WTC11 (cell line): ENCODE measurements at regions not wholly inside any gene's neighbourhood (a gene's known extent, or its start where the extent isn't known, plus 50 kb on each side); places are given as distances from the start of the nearest gene placed in this dataset.

Experiments
- ATAC-seq: fragments of 200-7000 bp; cut with Tn5 transposase; 2 replicates; pipeline ENCODE4 v1.10.0; 2021; ENCODE audit warnings: mild to moderate bottlenecking, moderate library complexity
- CTCF ChIA-PET: fragments of 300-600 bp; sonication (Branson Sonifier 250); formaldehyde crosslinking; loops from one replicate; lab custom pipeline; 2021; ENCODE audit warnings: antibody characterized with exemption; lab: Charles Lee
- POLR2A ChIA-PET: fragments of 350-600 bp; sonication (Branson Sonifier 250); formaldehyde crosslinking; loops from one replicate; lab custom pipeline; 2021; ENCODE audit warnings: antibody characterized with exemption; lab: Charles Lee
- DNase-seq: peaks from one replicate; pipeline ENCODE4 v3.0.0; 2021; ENCODE audit warnings: low spot score
- H3K27ac Mint-ChIP-seq: 2 replicates; pipeline ENCODE4 v1.8.0; 2021; ENCODE audit warnings: mixed read lengths
- H3K27me3 Mint-ChIP-seq: 2 replicates; pipeline ENCODE4 v1.8.0; 2021; ENCODE audit warnings: low read depth, mild to moderate bottlenecking, moderate library complexity, mixed read lengths
- H3K36me3 Mint-ChIP-seq: 2 replicates; pipeline ENCODE4 v1.8.0; 2021; ENCODE audit warnings: mixed read lengths
- H3K4me1 Mint-ChIP-seq: 2 replicates; pipeline ENCODE4 v1.8.0; 2022; ENCODE audit warnings: mixed read lengths
- H3K4me3 Mint-ChIP-seq: 2 replicates; pipeline ENCODE4 v1.8.0; 2021; ENCODE audit warnings: mild to moderate bottlenecking, moderate library complexity, mixed read lengths
- H3K9me3 Mint-ChIP-seq: 2 replicates; pipeline ENCODE4 v1.8.0; 2021; ENCODE audit warnings: mixed read lengths
- CBFB ChIP-seq: sonication (generic); formaldehyde crosslinking; IDR thresholded peaks from 2 replicates; pipeline ENCODE4 v1.8.1; 2022; ENCODE audit warnings: mild to moderate bottlenecking, low read depth, missing genetic modification reagents
- CREM ChIP-seq: sonication (generic); formaldehyde crosslinking; IDR thresholded peaks from 2 replicates; pipeline ENCODE4 v1.8.1; 2022; ENCODE audit warnings: mild to moderate bottlenecking, missing genetic modification reagents, moderate library complexity
- E2F1 ChIP-seq: sonication (generic); formaldehyde crosslinking; IDR thresholded peaks from 2 replicates; pipeline ENCODE4 v1.8.0; 2022; ENCODE audit warnings: mild to moderate bottlenecking, missing genetic modification reagents
- FOXJ3 ChIP-seq: sonication (generic); formaldehyde crosslinking; IDR thresholded peaks from 2 replicates; pipeline ENCODE4 v1.9.0; 2021; ENCODE audit warnings: missing genetic modification reagents, mild to moderate bottlenecking, borderline replicate concordance
- IRF2 ChIP-seq: sonication (generic); formaldehyde crosslinking; IDR thresholded peaks from 2 replicates; pipeline ENCODE4 v1.8.0; 2022; ENCODE audit warnings: low read depth, missing genetic modification reagents, borderline replicate concordance
- KAT7 ChIP-seq: sonication (generic); formaldehyde crosslinking; IDR thresholded peaks from 2 replicates; pipeline ENCODE4 v1.8.1; 2023; ENCODE audit warnings: missing genetic modification reagents, mild to moderate bottlenecking, borderline replicate concordance
- MLX ChIP-seq: sonication (generic); formaldehyde crosslinking; IDR thresholded peaks from 2 replicates; pipeline ENCODE4 v1.8.1; 2023; ENCODE audit warnings: mild to moderate bottlenecking, missing genetic modification reagents, moderate library complexity
- NFE2L1 ChIP-seq: sonication (generic); formaldehyde crosslinking; IDR thresholded peaks from 2 replicates; pipeline ENCODE4 v1.8.1; 2023; ENCODE audit warnings: missing genetic modification reagents
- SMAD3 ChIP-seq: sonication (generic); formaldehyde crosslinking; IDR thresholded peaks from 2 replicates; pipeline ENCODE4 v1.8.0; 2022; ENCODE audit warnings: missing genetic modification reagents, mild to moderate bottlenecking, borderline replicate concordance
- SMAD4 ChIP-seq: sonication (generic); formaldehyde crosslinking; IDR thresholded peaks from 2 replicates; pipeline ENCODE4 v1.8.0; 2022; ENCODE audit warnings: mild to moderate bottlenecking, missing genetic modification reagents
- TCF7 ChIP-seq: sonication (generic); formaldehyde crosslinking; IDR thresholded peaks from 2 replicates; pipeline ENCODE4 v1.8.0; 2022; ENCODE audit warnings: mild to moderate bottlenecking, low read depth, missing genetic modification reagents, moderate library complexity
- ZNF121 ChIP-seq: sonication (generic); formaldehyde crosslinking; IDR thresholded peaks from 2 replicates; pipeline ENCODE4 v1.8.0; 2023; ENCODE audit warnings: missing genetic modification reagents
- ZNF232 ChIP-seq: sonication (generic); formaldehyde crosslinking; IDR thresholded peaks from 2 replicates; pipeline ENCODE4 v1.8.0; 2022; ENCODE audit warnings: mild to moderate bottlenecking, missing genetic modification reagents
- ZNF423 ChIP-seq: fragments of 250-450 bp; sonication (Bioruptor Pico); IDR thresholded peaks from 2 replicates; pipeline ENCODE4 v2.1.2; 2022; ENCODE audit warnings: mild to moderate bottlenecking, moderate library complexity
- ZSCAN18 ChIP-seq: fragments of 250-450 bp; sonication (Bioruptor Pico); IDR thresholded peaks from 2 replicates; pipeline ENCODE4 v2.1.2; 2022; ENCODE audit warnings: mild to moderate bottlenecking, moderate library complexity
- TF ChIP-seq, protein P1 (sequence below): fragments of 250-450 bp; sonication (Bioruptor Pico); IDR thresholded peaks from 2 replicates; pipeline ENCODE4 v1.9.0; 2021; ENCODE audit warnings: mild to moderate bottlenecking
- TF ChIP-seq, protein P2 (sequence below): sonication (generic); formaldehyde crosslinking; IDR thresholded peaks from 2 replicates; pipeline ENCODE4 v1.8.1; 2022; ENCODE audit warnings: low read depth, mild to moderate bottlenecking, moderate library complexity, missing genetic modification reagents, borderline replicate concordance
- TF ChIP-seq, protein P3 (sequence below): sonication (generic); formaldehyde crosslinking; IDR thresholded peaks from 2 replicates; pipeline ENCODE4 v1.8.0; 2022; ENCODE audit warnings: mild to moderate bottlenecking, missing genetic modification reagents
- TF ChIP-seq, protein P4 (sequence below): fragments of 250-450 bp; sonication (Bioruptor Pico); conservative IDR thresholded peaks from 2 replicates; pipeline ENCODE4 v1.9.0; 2021; ENCODE audit warnings: mild to moderate bottlenecking
- TF ChIP-seq, protein P5 (sequence below): sonication (generic); formaldehyde crosslinking; IDR thresholded peaks from 2 replicates; pipeline ENCODE4 v1.8.1; 2022; ENCODE audit warnings: missing genetic modification reagents, borderline replicate concordance

DNA sequence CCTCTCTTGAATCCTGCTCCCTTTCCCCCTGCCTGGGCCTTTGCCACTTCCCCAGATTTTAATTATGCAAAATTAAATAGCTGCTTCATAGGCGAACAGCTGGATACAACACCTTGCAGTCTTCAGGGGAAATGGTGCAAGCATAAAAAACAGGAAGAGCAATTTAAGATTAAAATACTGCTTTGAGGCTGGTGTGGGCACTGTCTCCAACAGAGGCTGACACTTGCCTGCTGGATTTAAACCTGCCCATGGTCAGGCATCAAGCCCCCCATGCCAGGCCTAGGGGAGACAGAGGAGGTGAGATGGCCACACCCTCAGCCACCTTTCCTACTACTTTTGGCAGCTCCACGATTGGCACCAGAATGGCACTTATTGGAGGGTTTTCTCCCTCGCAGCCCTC, 110.1 kb upstream of the DIO3 start:
- peaks cover 12% of the 10 kb centered on the region for H3K4me1 Mint-ChIP-seq
- no peak overlapping the region for H3K27ac Mint-ChIP-seq
- TF ChIP-seq SMAD3, result no peak
- TF ChIP-seq, protein P1, sequence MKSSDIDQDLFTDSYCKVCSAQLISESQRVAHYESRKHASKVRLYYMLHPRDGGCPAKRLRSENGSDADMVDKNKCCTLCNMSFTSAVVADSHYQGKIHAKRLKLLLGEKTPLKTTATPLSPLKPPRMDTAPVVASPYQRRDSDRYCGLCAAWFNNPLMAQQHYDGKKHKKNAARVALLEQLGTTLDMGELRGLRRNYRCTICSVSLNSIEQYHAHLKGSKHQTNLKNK, result no peak
- no peak for TF ChIP-seq MLX
- no peak for TF ChIP-seq CBFB
- TF ChIP-seq NFE2L1, result no peak
- TF ChIP-seq SMAD4 (CRISPR knock-in tag), result no peak
- no peak for TF ChIP-seq ZSCAN18 (CRISPR knock-in tag)
- TF ChIP-seq, protein P2, sequence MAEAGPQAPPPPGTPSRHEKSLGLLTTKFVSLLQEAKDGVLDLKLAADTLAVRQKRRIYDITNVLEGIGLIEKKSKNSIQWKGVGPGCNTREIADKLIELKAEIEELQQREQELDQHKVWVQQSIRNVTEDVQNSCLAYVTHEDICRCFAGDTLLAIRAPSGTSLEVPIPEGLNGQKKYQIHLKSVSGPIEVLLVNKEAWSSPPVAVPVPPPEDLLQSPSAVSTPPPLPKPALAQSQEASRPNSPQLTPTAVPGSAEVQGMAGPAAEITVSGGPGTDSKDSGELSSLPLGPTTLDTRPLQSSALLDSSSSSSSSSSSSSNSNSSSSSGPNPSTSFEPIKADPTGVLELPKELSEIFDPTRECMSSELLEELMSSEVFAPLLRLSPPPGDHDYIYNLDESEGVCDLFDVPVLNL, result no peak
- TF ChIP-seq ZNF423 (CRISPR knock-in tag), result no peak
- TF ChIP-seq, protein P3, sequence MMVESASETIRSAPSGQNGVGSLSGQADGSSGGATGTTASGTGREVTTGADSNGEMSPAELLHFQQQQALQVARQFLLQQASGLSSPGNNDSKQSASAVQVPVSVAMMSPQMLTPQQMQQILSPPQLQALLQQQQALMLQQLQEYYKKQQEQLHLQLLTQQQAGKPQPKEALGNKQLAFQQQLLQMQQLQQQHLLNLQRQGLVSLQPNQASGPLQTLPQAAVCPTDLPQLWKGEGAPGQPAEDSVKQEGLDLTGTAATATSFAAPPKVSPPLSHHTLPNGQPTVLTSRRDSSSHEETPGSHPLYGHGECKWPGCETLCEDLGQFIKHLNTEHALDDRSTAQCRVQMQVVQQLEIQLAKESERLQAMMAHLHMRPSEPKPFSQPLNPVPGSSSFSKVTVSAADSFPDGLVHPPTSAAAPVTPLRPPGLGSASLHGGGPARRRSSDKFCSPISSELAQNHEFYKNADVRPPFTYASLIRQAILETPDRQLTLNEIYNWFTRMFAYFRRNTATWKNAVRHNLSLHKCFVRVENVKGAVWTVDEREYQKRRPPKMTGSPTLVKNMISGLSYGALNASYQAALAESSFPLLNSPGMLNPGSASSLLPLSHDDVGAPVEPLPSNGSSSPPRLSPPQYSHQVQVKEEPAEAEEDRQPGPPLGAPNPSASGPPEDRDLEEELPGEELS (CRISPR knock-in tag), result no peak
- TF ChIP-seq FOXJ3, result no peak
- TF ChIP-seq, protein P4, sequence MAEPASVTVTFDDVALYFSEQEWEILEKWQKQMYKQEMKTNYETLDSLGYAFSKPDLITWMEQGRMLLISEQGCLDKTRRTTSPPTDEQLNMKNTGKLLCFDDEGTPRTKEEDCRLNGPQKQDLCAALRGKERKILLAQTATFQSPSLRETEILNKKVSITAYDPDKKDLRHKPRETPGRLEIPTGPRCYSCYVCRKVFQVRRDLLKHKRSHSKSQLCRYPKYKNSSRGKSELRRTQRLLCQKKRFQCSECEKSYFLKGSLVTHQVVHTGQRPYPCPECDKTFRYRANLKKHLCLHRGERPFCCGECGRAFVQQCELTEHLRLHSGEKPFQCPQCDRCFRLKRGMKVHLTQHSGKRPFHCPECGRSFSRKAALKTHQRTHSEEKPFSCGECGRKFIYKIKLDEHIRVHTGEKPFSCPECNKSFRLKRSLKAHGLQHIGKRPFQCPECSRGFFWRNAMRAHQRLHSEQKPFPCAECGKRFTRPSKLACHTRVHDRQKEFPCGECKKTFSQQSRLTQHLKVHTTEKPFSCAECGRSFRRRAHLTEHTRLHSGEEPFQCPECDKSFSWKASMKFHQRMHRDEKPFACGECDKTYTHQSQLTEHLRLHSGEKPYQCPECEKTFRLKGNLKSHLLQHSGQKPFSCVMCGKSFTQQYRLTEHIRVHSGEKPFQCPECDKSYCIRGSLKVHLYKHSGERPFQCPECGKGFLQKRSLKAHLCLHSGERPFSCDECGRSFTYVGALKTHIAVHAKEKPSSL (CRISPR knock-in tag), result no peak
- no peak for TF ChIP-seq E2F1 (CRISPR knock-in tag)
- no peaks in the 10 kb centered on the region for H3K36me3 Mint-ChIP-seq
- DNase-seq (no peak), ATAC-seq (no peak)
- no peaks in the 10 kb centered on the region for H3K9me3 Mint-ChIP-seq
- ChIA-PET CTCF (no interaction called here), POLR2A (no interaction called here)
- no peak overlapping the region for H3K4me3 Mint-ChIP-seq
- H3K27me3 Mint-ChIP-seq, result peaks cover 29% of the 10 kb centered on the region

DNA sequence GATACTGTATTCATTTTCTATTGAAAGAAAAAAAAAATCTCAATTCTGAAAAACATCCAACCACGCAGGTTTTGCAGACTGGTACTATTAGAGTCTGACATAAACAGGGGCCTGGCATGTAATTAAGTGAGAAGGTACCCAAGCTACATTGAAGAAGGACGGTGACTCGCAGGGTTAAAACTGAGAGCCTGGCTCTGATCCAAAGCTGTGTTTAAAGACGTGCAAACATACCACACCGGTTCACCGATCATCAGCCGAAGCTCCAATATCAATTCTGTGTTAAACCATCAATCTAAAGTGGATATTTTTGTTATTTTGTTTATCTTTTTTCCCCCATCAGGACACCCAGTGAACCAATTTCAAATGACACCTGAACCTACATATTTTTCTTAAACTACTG, 108.1 kb upstream of the DIO3 start:
- ATAC-seq (no peak), DNase-seq (no peak)
- CTCF ChIA-PET, result no interaction called here
- Mint-ChIP-seq H3K4me3 (no peak overlapping the region), H3K9me3 (no peaks in the 10 kb centered on the region), H3K36me3 (no peaks in the 10 kb centered on the region), H3K4me1 (peaks cover 20% of the 10 kb centered on the region), H3K27me3 (peaks cover 44% of the 10 kb centered on the region), H3K27ac (no peak overlapping the region)
- POLR2A ChIA-PET, result no interaction called here
- TF ChIP-seq NFE2L1, result no peak
- TF ChIP-seq CREM (CRISPR knock-in tag), result no peak
- TF ChIP-seq, protein P5, sequence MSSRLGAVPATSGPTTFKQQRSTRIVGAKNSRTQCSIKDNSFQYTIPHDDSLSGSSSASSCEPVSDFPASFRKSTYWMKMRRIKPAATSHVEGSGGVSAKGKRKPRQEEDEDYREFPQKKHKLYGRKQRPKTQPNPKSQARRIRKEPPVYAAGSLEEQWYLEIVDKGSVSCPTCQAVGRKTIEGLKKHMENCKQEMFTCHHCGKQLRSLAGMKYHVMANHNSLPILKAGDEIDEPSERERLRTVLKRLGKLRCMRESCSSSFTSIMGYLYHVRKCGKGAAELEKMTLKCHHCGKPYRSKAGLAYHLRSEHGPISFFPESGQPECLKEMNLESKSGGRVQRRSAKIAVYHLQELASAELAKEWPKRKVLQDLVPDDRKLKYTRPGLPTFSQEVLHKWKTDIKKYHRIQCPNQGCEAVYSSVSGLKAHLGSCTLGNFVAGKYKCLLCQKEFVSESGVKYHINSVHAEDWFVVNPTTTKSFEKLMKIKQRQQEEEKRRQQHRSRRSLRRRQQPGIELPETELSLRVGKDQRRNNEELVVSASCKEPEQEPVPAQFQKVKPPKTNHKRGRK (CRISPR knock-in tag), result no peak
- TF ChIP-seq ZNF121 (CRISPR knock-in tag), result no peak
- no peak for TF ChIP-seq ZNF232
- TF ChIP-seq, protein P4 (CRISPR knock-in tag), result no peak
- no peak for TF ChIP-seq KAT7 (CRISPR knock-in tag)
- no peak for TF ChIP-seq TCF7
- TF ChIP-seq IRF2 (CRISPR knock-in tag), result no peak
